T-helper 17 cell (primary cell): ENCODE measurements at regions not wholly inside any gene's neighbourhood (a gene's known extent, or its start where the extent isn't known, plus 50 kb on each side); places are given as distances from the start of the nearest gene placed in this dataset.

Experiments
- ATAC-seq: fragments of 150-1000 bp; cut with Tn5 transposase; 2 replicates; pipeline ENCODE4 v1.10.0; 2021; ENCODE audit warnings: mild to moderate bottlenecking, moderate library complexity
- DNase-seq, 3 donors: peaks; one replicate each; pipeline versions ENCODE4 v3.0.0 to v3.0.0-alpha.2; 2020 to 2021
- H3K9me3 ChIP-seq: one replicate; pipeline ENCODE4 v1.7.0; 2013; ENCODE audit warnings: low read length, mild to moderate bottlenecking; ENCODE audit not compliant: control insufficient read depth, poor library complexity, severe bottlenecking
- H3K27ac Mint-ChIP-seq: one replicate; pipeline ENCODE4 v1.8.0; 2022; ENCODE audit warnings: mild to moderate bottlenecking, moderate library complexity, mixed read lengths
- H3K27me3 Mint-ChIP-seq: one replicate; pipeline ENCODE4 v1.8.0; 2022; ENCODE audit warnings: mixed read lengths
- H3K36me3 Mint-ChIP-seq: one replicate; pipeline ENCODE4 v1.8.0; 2022; ENCODE audit warnings: low read depth, mixed read lengths
- H3K4me1 Mint-ChIP-seq: one replicate; pipeline ENCODE4 v1.8.0; 2022; ENCODE audit warnings: mild to moderate bottlenecking, mixed read lengths
- H3K4me3 Mint-ChIP-seq: one replicate; pipeline ENCODE4 v1.8.0; 2022; ENCODE audit warnings: mild to moderate bottlenecking, moderate library complexity, mixed read lengths

- H3K27me3 Mint-ChIP-seq, result no peaks in the 10 kb centered on the region
- H3K4me3 Mint-ChIP-seq, result no peak overlapping the region
- no peaks in the 10 kb centered on the region for H3K36me3 Mint-ChIP-seq
- H3K27ac Mint-ChIP-seq, result no peak overlapping the region
- DNase-seq, result no peak
- ATAC-seq, result no peak
- no peaks in the 10 kb centered on the region for H3K9me3 ChIP-seq
- no peaks in the 10 kb centered on the region for H3K4me1 Mint-ChIP-seq
Measured at GRCh38 chr6:165758441-165758840, 95.4 kb upstream of the PDE10A start.

GRCh38 chr6:165755583-165755982 is 92.5 kb upstream of the PDE10A start:
- H3K9me3 ChIP-seq, result no peaks in the 10 kb centered on the region
- Mint-ChIP-seq H3K36me3 (no peaks in the 10 kb centered on the region), H3K27me3 (no peaks in the 10 kb centered on the region), H3K27ac (no peak overlapping the region), H3K4me3 (no peak overlapping the region), H3K4me1 (no peaks in the 10 kb centered on the region)
- no peak for ATAC-seq
- no peak for DNase-seq

- Mint-ChIP-seq H3K4me3 (no peak overlapping the region), H3K27ac (no peak overlapping the region), H3K27me3 (no peaks in the 10 kb centered on the region), H3K36me3 (no peaks in the 10 kb centered on the region), H3K4me1 (no peaks in the 10 kb centered on the region)
- no peak for ATAC-seq
- no peak for DNase-seq
- H3K9me3 ChIP-seq, result no peaks in the 10 kb centered on the region
Measured at GRCh38 chr6:165753506-165753905, 90.5 kb upstream of the PDE10A start.

GRCh38 chr6:165752451-165752850 is 89.4 kb upstream of the PDE10A start:
- H3K9me3 ChIP-seq, result no peaks in the 10 kb centered on the region
- H3K36me3 Mint-ChIP-seq, result no peaks in the 10 kb centered on the region
- ATAC-seq (no peak), DNase-seq (no peak)
- no peaks in the 10 kb centered on the region for H3K27me3 Mint-ChIP-seq
- no peak overlapping the region for H3K4me3 Mint-ChIP-seq
- H3K27ac Mint-ChIP-seq, result no peak overlapping the region
- no peaks in the 10 kb centered on the region for H3K4me1 Mint-ChIP-seq

- Mint-ChIP-seq H3K27me3 (no peaks in the 10 kb centered on the region), H3K4me3 (no peak overlapping the region), H3K4me1 (no peaks in the 10 kb centered on the region), H3K27ac (no peak overlapping the region), H3K36me3 (no peaks in the 10 kb centered on the region)
- DNase-seq (no peak), ATAC-seq (no peak)
- H3K9me3 ChIP-seq, result no peaks in the 10 kb centered on the region
Measured at GRCh38 chr6:165751486-165751885, 88.4 kb upstream of the PDE10A start.

- no peaks in the 10 kb centered on the region for H3K4me1 Mint-ChIP-seq
- no peaks in the 10 kb centered on the region for H3K27me3 Mint-ChIP-seq
- no peak overlapping the region for H3K4me3 Mint-ChIP-seq
- ATAC-seq, result no peak
- H3K9me3 ChIP-seq, result no peaks in the 10 kb centered on the region
- no peak for DNase-seq
- H3K27ac Mint-ChIP-seq, result no peak overlapping the region
- H3K36me3 Mint-ChIP-seq, result no peaks in the 10 kb centered on the region
Measured at GRCh38 chr6:165749163-165749562, 86.1 kb upstream of the PDE10A start.

GRCh38 chr6:165748390-165748789 is 85.3 kb upstream of the PDE10A start:
- no peaks in the 10 kb centered on the region for H3K36me3 Mint-ChIP-seq
- H3K9me3 ChIP-seq, result no peaks in the 10 kb centered on the region
- H3K4me3 Mint-ChIP-seq, result no peak overlapping the region
- H3K27me3 Mint-ChIP-seq, result peaks cover 5% of the 10 kb centered on the region
- DNase-seq, result no peak
- no peaks in the 10 kb centered on the region for H3K4me1 Mint-ChIP-seq
- H3K27ac Mint-ChIP-seq, result no peak overlapping the region
- no peak for ATAC-seq

GRCh38 chr6:165747963-165748362 is 84.9 kb upstream of the PDE10A start:
- DNase-seq (no peak), ATAC-seq (no peak)
- Mint-ChIP-seq H3K4me3 (no peak overlapping the region), H3K27me3 (peaks cover 8% of the 10 kb centered on the region), H3K27ac (no peak overlapping the region), H3K36me3 (no peaks in the 10 kb centered on the region), H3K4me1 (no peaks in the 10 kb centered on the region)
- H3K9me3 ChIP-seq, result no peaks in the 10 kb centered on the region

- Mint-ChIP-seq H3K36me3 (peaks cover 2% of the 10 kb centered on the region), H3K27ac (no peak overlapping the region), H3K4me1 (no peaks in the 10 kb centered on the region), H3K27me3 (peaks cover 12% of the 10 kb centered on the region), H3K4me3 (no peak overlapping the region)
- ATAC-seq (no peak), DNase-seq (no peak)
- no peaks in the 10 kb centered on the region for H3K9me3 ChIP-seq
Measured at GRCh38 chr6:165746331-165746730, 83.3 kb upstream of the PDE10A start.

GRCh38 chr6:165745492-165745891 is 82.5 kb upstream of the PDE10A start:
- DNase-seq, result no peak
- peaks cover 12% of the 10 kb centered on the region for H3K27me3 Mint-ChIP-seq
- H3K36me3 Mint-ChIP-seq, result peaks cover 2% of the 10 kb centered on the region
- no peak for ATAC-seq
- H3K4me3 Mint-ChIP-seq, result no peak overlapping the region
- H3K4me1 Mint-ChIP-seq, result no peaks in the 10 kb centered on the region
- no peaks in the 10 kb centered on the region for H3K9me3 ChIP-seq
- H3K27ac Mint-ChIP-seq, result no peak overlapping the region

GRCh38 chr6:165744555-165745228 is 81.7 kb upstream of the PDE10A start:
- Mint-ChIP-seq H3K27ac (no peak overlapping the region), H3K4me1 (no peaks in the 10 kb centered on the region), H3K36me3 (peaks cover 2% of the 10 kb centered on the region), H3K4me3 (no peak overlapping the region), H3K27me3 (peaks cover 12% of the 10 kb centered on the region)
- ATAC-seq (no peak), DNase-seq (no peak)
- H3K9me3 ChIP-seq, result no peaks in the 10 kb centered on the region

GRCh38 chr6:165743366-165743898 is 80.4 kb upstream of the PDE10A start:
- H3K36me3 Mint-ChIP-seq, result peaks cover 2% of the 10 kb centered on the region
- no peak overlapping the region for H3K27ac Mint-ChIP-seq
- H3K27me3 Mint-ChIP-seq, result peaks cover 12% of the 10 kb centered on the region
- ATAC-seq, result no peak
- H3K4me3 Mint-ChIP-seq, result no peak overlapping the region
- no peaks in the 10 kb centered on the region for H3K9me3 ChIP-seq
- H3K4me1 Mint-ChIP-seq, result no peaks in the 10 kb centered on the region
- no peak for DNase-seq

- no peaks in the 10 kb centered on the region for H3K9me3 ChIP-seq
- Mint-ChIP-seq H3K27ac (no peak overlapping the region), H3K27me3 (peaks cover 12% of the 10 kb centered on the region), H3K4me3 (no peak overlapping the region), H3K36me3 (peaks cover 2% of the 10 kb centered on the region), H3K4me1 (no peaks in the 10 kb centered on the region)
- ATAC-seq (no peak), DNase-seq (no peak)
Measured at GRCh38 chr6:165742047-165742446, 79.0 kb upstream of the PDE10A start.

- no peaks in the 10 kb centered on the region for H3K9me3 ChIP-seq
- no peak overlapping the region for H3K27ac Mint-ChIP-seq
- H3K4me3 Mint-ChIP-seq, result no peak overlapping the region
- no peaks in the 10 kb centered on the region for H3K27me3 Mint-ChIP-seq
- no peak for ATAC-seq
- no peak for DNase-seq
- H3K4me1 Mint-ChIP-seq, result no peaks in the 10 kb centered on the region
- no peaks in the 10 kb centered on the region for H3K36me3 Mint-ChIP-seq
Measured at GRCh38 chr6:165737396-165737795, 74.4 kb upstream of the PDE10A start.
